ENCODE measurements at regions not wholly inside any gene's neighbourhood (a gene's known extent, or its start where the extent isn't known, plus 50 kb on each side); places are given as distances from the start of the nearest gene placed in this dataset.
"Not testable (repeated sequence)": the region's sequence is repeated elsewhere in the genome, so short reads cannot be mapped to it uniquely, and the experiment has no call there.

- DNase-seq (ENCODE audit: low spot score in 2 of 2) (no peak), ATAC-seq (replicated peaks; ENCODE audit: extremely low read depth, poor library complexity, severe bottlenecking) (no peak)
- H3K27ac Mint-ChIP-seq (ENCODE audit: low read depth) = no peak overlapping the region
- peaks cover 21% of the 10 kb centered on the region for H3K36me3 Mint-ChIP-seq (ENCODE audit: insufficient read depth)
- peak overlapping the region; percentile 74 for H3K4me3 Mint-ChIP-seq
- H3K27me3 Mint-ChIP-seq = no peaks in the 10 kb centered on the region
- no peaks in the 10 kb centered on the region for H3K9me3 Mint-ChIP-seq
- peaks cover 28% of the 10 kb centered on the region for H3K4me1 Mint-ChIP-seq
Measured at GRCh38 chr17:64781810-64782555, 119.9 kb upstream of the SMURF2 start.

- peak overlapping the region; percentile 74 for H3K4me3 Mint-ChIP-seq
- H3K36me3 Mint-ChIP-seq (ENCODE audit: insufficient read depth) = peaks cover 19% of the 10 kb centered on the region
- DNase-seq (ENCODE audit: low spot score in 2 of 2) = peak in 1 of 2 donors; percentile 37
- no peaks in the 10 kb centered on the region for H3K9me3 Mint-ChIP-seq
- no peaks in the 10 kb centered on the region for H3K27me3 Mint-ChIP-seq
- ATAC-seq (replicated peaks; ENCODE audit: extremely low read depth, poor library complexity, severe bottlenecking) = peak; percentile 33
- peaks cover 28% of the 10 kb centered on the region for H3K4me1 Mint-ChIP-seq
- H3K27ac Mint-ChIP-seq (ENCODE audit: low read depth) = no peak overlapping the region
Measured at GRCh38 chr17:64781014-64781756, 119.1 kb upstream of the SMURF2 start.

- H3K27me3 Mint-ChIP-seq = no peaks in the 10 kb centered on the region
- H3K27ac Mint-ChIP-seq (ENCODE audit: low read depth) = no peak overlapping the region
- no peaks in the 10 kb centered on the region for H3K9me3 Mint-ChIP-seq
- peak overlapping the region; percentile 74 for H3K4me3 Mint-ChIP-seq
- H3K4me1 Mint-ChIP-seq = peaks cover 28% of the 10 kb centered on the region
- peak in 1 of 2 donors; percentile 41 for DNase-seq (ENCODE audit: low spot score in 2 of 2)
- ATAC-seq (replicated peaks; ENCODE audit: extremely low read depth, poor library complexity, severe bottlenecking) = peak; percentile 69
- peaks cover 15% of the 10 kb centered on the region for H3K36me3 Mint-ChIP-seq (ENCODE audit: insufficient read depth)
Measured at GRCh38 chr17:64780096-64781013, 118.2 kb upstream of the SMURF2 start.

GRCh38 chr17:64779376-64780095 is 117.4 kb upstream of the SMURF2 start:
- Mint-ChIP-seq H3K4me1 (peaks cover 28% of the 10 kb centered on the region), H3K36me3 (ENCODE audit: insufficient read depth) (peaks cover 14% of the 10 kb centered on the region), H3K27me3 (no peaks in the 10 kb centered on the region), H3K9me3 (no peaks in the 10 kb centered on the region), H3K4me3 (peak overlapping the region; percentile 74), H3K27ac (ENCODE audit: low read depth) (no peak overlapping the region)
- DNase-seq (ENCODE audit: low spot score in 2 of 2) (no peak), ATAC-seq (replicated peaks; ENCODE audit: extremely low read depth, poor library complexity, severe bottlenecking) (no peak)

GRCh38 chr17:64779098-64779375 is 116.9 kb upstream of the SMURF2 start:
- Mint-ChIP-seq H3K4me1 (peaks cover 28% of the 10 kb centered on the region), H3K36me3 (ENCODE audit: insufficient read depth) (peaks cover 14% of the 10 kb centered on the region), H3K4me3 (peak overlapping the region; percentile 34)
- not testable (repeated sequence) for H3K9me3 Mint-ChIP-seq; ATAC-seq (replicated peaks; ENCODE audit: extremely low read depth, poor library complexity, severe bottlenecking); H3K27ac Mint-ChIP-seq (ENCODE audit: low read depth); H3K27me3 Mint-ChIP-seq; DNase-seq (ENCODE audit: low spot score in 2 of 2)

- Mint-ChIP-seq H3K27ac (ENCODE audit: low read depth) (no peak overlapping the region), H3K4me1 (peaks cover 28% of the 10 kb centered on the region), H3K9me3 (no peaks in the 10 kb centered on the region), H3K4me3 (peak overlapping the region; percentile 42), H3K36me3 (ENCODE audit: insufficient read depth) (peaks cover 14% of the 10 kb centered on the region), H3K27me3 (no peaks in the 10 kb centered on the region)
- ATAC-seq (replicated peaks; ENCODE audit: extremely low read depth, poor library complexity, severe bottlenecking) = no peak
- DNase-seq (ENCODE audit: low spot score in 2 of 2) = no peak
Measured at GRCh38 chr17:64778240-64779097, 116.4 kb upstream of the SMURF2 start.

GRCh38 chr17:64777415-64778239 is 115.5 kb upstream of the SMURF2 start:
- DNase-seq (ENCODE audit: low spot score in 2 of 2) (no peak), ATAC-seq (replicated peaks; ENCODE audit: extremely low read depth, poor library complexity, severe bottlenecking) (no peak)
- no peaks in the 10 kb centered on the region for H3K27me3 Mint-ChIP-seq
- H3K4me1 Mint-ChIP-seq = peaks cover 28% of the 10 kb centered on the region
- H3K27ac Mint-ChIP-seq (ENCODE audit: low read depth) = no peak overlapping the region
- H3K4me3 Mint-ChIP-seq = peak overlapping the region; percentile 42
- H3K36me3 Mint-ChIP-seq (ENCODE audit: insufficient read depth) = peaks cover 11% of the 10 kb centered on the region
- no peaks in the 10 kb centered on the region for H3K9me3 Mint-ChIP-seq

GRCh38 chr17:64776720-64777414 is 114.8 kb upstream of the SMURF2 start:
- H3K36me3 Mint-ChIP-seq (ENCODE audit: insufficient read depth) = peaks cover 10% of the 10 kb centered on the region
- H3K4me3 Mint-ChIP-seq = peak overlapping the region; percentile 42
- ATAC-seq (replicated peaks; ENCODE audit: extremely low read depth, poor library complexity, severe bottlenecking) = peak; percentile 59
- not testable (repeated sequence) for H3K9me3 Mint-ChIP-seq; H3K27ac Mint-ChIP-seq (ENCODE audit: low read depth); H3K27me3 Mint-ChIP-seq
- H3K4me1 Mint-ChIP-seq = peaks cover 23% of the 10 kb centered on the region
- DNase-seq (ENCODE audit: low spot score in 2 of 2) = peak; percentile 59 to 63

- Mint-ChIP-seq H3K36me3 (ENCODE audit: insufficient read depth) (peaks cover 9% of the 10 kb centered on the region), H3K4me3 (peak overlapping the region; percentile 42), H3K4me1 (peaks cover 22% of the 10 kb centered on the region), H3K9me3 (no peaks in the 10 kb centered on the region), H3K27ac (ENCODE audit: low read depth) (no peak overlapping the region), H3K27me3 (no peaks in the 10 kb centered on the region)
- no peak for ATAC-seq (replicated peaks; ENCODE audit: extremely low read depth, poor library complexity, severe bottlenecking)
- DNase-seq (ENCODE audit: low spot score in 2 of 2) = no peak
Measured at GRCh38 chr17:64775701-64776570, 113.8 kb upstream of the SMURF2 start.
